Coronary artery (tissue), 2 donors: ENCODE measurements at regions not wholly inside any gene's neighbourhood (a gene's known extent, or its start where the extent isn't known, plus 50 kb on each side); places are given as distances from the start of the nearest gene placed in this dataset.

Experiments
- DNase-seq: peaks from one replicate; pipeline ENCODE4 v3.0.0-alpha.2; 2017; ENCODE audit warnings: low spot score
- H3K27ac ChIP-seq, 2 donors: fragments of 200-600 bp; sonication (generic); one replicate each; pipeline ENCODE4 v1.5.1; 2016 to 2019
- H3K4me3 ChIP-seq: fragments of 200-600 bp; sonication (generic); 2 replicates; pipeline ENCODE4 v1.5.1; 2016; ENCODE audit warnings: mild to moderate bottlenecking, moderate library complexity
- CTCF ChIP-seq: fragments of 200-600 bp; sonication (generic); IDR thresholded peaks from one replicate; pipeline ENCODE4 v1.5.1; 2019; ENCODE audit warnings: antibody characterized with exemption

DNA sequence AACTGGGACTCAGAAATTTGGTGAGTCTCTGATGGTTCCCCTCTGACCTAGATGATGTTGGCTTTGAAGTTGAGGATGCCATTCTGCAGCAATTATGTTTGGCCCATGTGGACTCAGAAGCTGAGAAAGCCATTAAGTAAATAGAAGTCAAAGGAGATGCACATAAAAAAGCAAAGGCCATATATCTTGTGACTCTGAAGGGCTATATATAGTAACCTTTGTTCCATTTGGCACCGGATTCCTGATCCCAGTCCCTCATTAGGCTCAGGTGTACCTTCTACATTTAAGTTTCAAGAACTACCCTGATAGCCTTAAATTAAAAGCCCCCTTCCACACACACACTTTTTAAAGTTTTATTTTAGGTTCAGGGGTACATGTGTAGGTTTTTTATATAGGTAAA, 50.0 kb upstream of the PDK4 start:
- DNase-seq, result no peak
- no peak overlapping the region for H3K27ac ChIP-seq
- TF ChIP-seq CTCF, result no peak
- H3K4me3 ChIP-seq, result no peak overlapping the region
